Stimulated activated CD4-positive, alpha-beta T cell treated with anti-CD3 and anti-CD28 coated beads, Interleukin-1b, Interleukin-23, amount 100 ng/mL, for 4 hours (primary cell): ENCODE measurements at regions not wholly inside any gene's neighbourhood (a gene's known extent, or its start where the extent isn't known, plus 50 kb on each side); places are given as distances from the start of the nearest gene placed in this dataset.
"Not testable (repeated sequence)": the region's sequence is repeated elsewhere in the genome, so short reads cannot be mapped to it uniquely, and the experiment has no call there.

ENCODE experiments used
- DNase-seq, 2 donors: peaks; one replicate each; pipeline ENCODE4 v3.0.0-alpha.2; 2020; ENCODE audit warnings: low read depth in 2 of 2

GRCh38 chrX:128619490-128619889 is 567.3 kb upstream of the ACTRT1 start:
- DNase-seq = no peak

GRCh38 chrX:128616933-128617332 is 564.7 kb upstream of the ACTRT1 start:
- no peak for DNase-seq

GRCh38 chrX:128606817-128607216 is 554.6 kb upstream of the ACTRT1 start:
- DNase-seq = not testable (repeated sequence)

GRCh38 chrX:128606357-128606756 is 554.2 kb upstream of the ACTRT1 start:
- not testable (repeated sequence) for DNase-seq

DNA sequence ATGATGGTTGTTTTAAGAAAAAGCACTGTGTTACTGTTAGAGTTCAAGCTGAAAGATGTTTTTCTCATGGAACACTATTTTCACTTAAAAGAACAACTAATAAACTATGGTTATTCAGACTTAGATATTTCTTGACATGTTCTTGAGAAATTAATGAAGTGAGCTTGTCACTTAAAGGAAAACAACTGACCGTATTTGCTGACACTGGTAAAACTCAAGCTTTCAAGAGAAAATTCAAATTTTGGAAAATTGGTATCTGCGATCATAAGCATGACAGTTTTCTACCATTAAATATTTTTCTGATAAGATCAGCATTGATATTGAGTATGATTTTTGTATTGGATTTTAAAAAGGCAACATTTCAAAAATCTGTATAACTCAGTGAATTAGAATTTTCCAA is 549.5 kb upstream of the ACTRT1 start:
- DNase-seq = no peak

GRCh38 chrX:128599632-128600031 is 547.4 kb upstream of the ACTRT1 start:
- DNase-seq = no peak

GRCh38 chrX:128582036-128582435 is 529.8 kb upstream of the ACTRT1 start:
- DNase-seq = no peak

- DNase-seq = no peak
These were observed 529.4 kb upstream of the ACTRT1 start for GRCh38 chrX:128581615-128582014.

- DNase-seq = no peak
These were observed 490.9 kb upstream of the ACTRT1 start for GRCh38 chrX:128543114-128543513.

GRCh38 chrX:128518508-128518907 is 466.3 kb upstream of the ACTRT1 start:
- DNase-seq = no peak

GRCh38 chrX:128517691-128518090 is 465.5 kb upstream of the ACTRT1 start:
- no peak for DNase-seq

GRCh38 chrX:128504496-128504895 is 452.3 kb upstream of the ACTRT1 start:
- no peak for DNase-seq

DNA sequence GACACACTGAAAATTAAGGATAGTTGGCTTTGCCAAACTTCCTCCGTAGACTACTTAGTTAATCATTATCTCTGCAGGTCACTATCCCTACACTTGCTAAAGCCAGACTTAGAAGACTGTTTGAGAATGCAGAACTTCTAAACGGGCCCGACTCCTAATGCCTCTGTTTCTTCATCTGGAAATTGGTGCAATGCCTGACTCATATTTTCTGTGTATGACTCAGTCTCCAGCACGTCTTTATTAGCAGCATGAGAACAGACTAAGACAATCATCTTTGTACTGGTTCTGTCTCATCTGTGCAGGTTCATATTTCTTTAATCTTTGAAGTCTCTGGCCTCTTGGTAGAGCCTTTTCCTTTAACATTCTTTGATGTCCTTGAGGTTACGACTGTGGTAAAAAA is 411.9 kb upstream of the ACTRT1 start:
- no peak for DNase-seq

DNA sequence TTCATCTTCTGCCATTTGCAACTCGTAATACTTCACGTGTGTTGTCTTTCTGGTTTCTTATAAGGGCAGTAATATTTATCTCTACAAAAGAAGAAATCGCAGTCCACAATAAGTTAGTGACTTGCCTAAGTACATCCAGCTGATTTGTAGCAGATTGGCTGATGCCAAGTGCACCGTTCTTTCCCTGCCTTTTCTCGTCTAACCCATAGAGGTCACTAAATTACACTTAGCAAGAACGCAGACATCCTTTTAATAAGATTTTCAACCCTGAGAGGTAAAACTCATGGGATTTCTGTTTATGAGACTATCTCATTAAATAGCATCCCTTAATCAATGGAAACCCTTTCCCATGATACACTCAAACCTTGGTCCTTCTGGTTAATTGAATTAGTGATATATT is 408.6 kb upstream of the ACTRT1 start:
- no peak for DNase-seq

DNA sequence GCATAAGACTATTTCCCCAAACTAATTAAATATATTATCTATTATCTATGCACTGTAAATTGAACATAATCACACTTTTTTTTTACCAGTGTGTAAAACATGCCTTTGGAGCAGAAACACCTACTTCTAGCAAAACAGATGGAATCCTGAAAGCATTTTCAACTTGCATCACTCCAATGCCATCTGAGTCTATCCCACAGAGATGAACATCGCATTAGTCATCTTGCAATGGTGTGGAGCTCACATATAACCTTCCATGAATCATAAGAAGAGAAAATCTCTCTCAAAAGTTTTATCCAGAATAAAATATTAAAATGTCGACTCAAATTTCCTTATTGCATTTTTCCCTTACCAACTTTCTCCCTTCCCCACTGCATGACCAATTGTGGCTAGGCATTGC is 406.7 kb upstream of the ACTRT1 start:
- DNase-seq = no peak

DNA sequence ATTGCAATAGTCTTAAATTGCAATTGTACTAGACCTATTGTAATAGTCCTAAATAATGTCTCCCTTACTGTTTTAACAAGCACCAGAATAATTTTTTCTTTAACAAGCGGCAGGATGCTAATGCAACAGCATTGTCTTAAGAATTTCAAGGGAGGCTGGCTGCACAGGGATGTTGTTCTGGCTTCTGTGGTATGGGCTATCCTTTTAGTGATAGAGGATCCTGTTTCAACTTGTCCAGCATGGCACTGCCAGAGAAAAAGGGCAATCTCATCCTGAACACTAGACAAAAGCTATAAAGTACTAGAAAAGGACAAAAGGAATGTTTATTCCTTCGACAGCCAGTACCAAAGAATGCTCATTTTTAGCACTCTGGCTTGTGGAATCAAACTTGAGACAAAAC is 405.5 kb upstream of the ACTRT1 start:
- no peak for DNase-seq

GRCh38 chrX:128439159-128439558 is 387.0 kb upstream of the ACTRT1 start:
- DNase-seq = no peak

- DNase-seq = no peak
These were observed 385.9 kb upstream of the ACTRT1 start for GRCh38 chrX:128438082-128438481.

DNA sequence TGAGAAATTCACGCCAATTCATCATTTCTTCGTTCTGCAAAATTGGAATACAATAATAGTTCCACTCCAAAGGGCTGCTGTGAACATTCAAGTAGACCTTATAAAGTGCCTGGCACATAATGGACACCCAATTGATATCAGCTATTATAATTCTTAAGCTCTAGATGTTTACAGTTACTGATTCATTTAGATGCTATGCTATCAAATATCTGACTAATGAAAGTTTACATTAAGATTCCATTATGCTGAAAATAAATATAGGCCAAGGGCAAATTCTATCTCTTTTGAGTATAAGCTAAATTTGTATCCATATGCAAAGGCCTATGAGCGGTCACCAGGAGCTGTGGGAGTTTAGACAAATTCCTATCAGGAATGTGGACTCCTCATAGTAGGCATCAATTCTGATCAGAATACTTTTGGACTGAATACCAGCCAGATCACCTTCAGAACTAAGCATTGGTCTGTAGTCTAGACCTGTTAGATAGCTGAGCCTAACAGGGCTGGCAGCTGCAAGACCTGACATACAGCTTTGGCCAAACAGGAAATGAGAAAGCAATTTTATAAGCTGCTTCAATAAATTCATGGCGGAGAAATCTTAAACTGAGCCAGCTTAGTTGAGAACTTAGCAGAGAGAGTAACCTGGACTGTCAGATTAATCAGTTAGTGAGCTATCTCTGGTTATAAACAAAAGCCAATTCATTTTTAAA is 384.3 kb upstream of the ACTRT1 start:
- DNase-seq = no peak

DNA sequence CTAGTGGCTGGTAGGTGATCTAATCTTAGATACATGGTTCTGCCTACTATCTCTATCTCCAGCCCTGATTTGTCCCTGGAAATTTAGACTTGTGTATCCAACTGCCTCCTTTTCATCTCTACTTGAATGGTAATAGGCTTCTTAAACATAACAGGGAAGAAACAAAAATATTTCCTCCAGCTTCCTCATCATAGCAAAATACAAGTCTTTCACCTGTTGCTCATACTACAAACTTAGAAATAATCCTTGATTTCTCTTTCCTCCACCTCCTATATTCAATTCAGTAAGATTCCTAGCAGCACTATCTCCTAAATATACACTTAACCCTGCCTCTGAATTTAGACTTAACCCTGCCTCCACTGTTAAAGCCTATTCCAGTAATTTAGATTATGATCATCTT is 373.3 kb upstream of the ACTRT1 start:
- no peak for DNase-seq

- no peak for DNase-seq
These were observed 356.6 kb upstream of the ACTRT1 start for GRCh38 chrX:128408842-128409241.

GRCh38 chrX:128396601-128397000 is 344.4 kb upstream of the ACTRT1 start:
- no peak for DNase-seq

DNA sequence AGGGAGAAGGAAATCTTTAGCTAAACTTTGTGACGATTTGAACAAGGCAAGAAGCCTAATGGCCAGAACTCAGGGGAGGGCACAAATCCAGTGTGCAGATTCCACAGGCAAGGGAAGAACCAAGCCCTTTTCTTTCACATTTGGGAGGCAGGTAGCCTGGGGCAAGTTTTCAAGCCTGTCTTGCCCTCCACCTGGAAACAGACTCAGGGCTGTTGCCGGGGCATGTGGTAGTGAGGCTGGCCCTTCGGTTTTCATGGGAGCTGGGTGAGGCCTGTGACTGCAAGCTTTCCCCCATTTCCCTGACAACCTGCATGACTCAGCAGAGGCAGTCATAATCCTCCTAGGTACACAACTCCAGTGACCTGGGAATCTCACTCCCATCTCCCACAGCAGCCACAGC is 331.6 kb upstream of the ACTRT1 start:
- not testable (repeated sequence) for DNase-seq

DNA sequence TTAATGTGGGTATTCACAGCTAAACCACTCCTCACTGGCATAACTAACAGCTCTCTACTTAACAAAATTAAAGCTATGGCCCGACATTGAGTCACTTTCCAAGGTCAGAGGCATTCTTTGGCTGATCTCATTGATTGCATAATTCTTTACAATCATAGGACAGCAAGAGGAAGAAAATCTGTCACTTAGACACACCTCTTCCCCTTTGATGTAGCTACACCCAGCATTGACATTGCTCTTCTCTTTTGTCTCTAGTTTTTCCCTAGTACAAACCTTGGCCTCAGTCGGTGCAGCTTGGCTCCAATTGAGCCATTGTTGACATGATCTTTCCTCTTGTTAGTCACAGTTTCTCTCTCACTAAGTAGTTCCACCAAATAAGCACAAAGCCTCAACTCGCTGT is 313.3 kb upstream of the ACTRT1 start:
- no peak for DNase-seq
